ENCODE measurements at regions not wholly inside any gene's neighbourhood (a gene's known extent, or its start where the extent isn't known, plus 50 kb on each side); places are given as distances from the start of the nearest gene placed in this dataset.

GRCh38 chr10:43870968-43871439, 222.3 kb upstream of the ZNF32 start:
- Histone ChIP-seq H3K79me2 (ENCODE audit: insufficient read depth, low read length) (no peaks in the 10 kb centered on the region), H3K4me2 (replicated peaks; ENCODE audit: extremely low read depth, low read length, poor library complexity, severe bottlenecking) (no peak overlapping the region), H3K27me3 (ENCODE audit: control insufficient read depth in 2 of 2, insufficient read depth in 2 of 2, low read length in 2 of 2) (no peaks in the 10 kb centered on the region), H3K9me3 (replicated peaks in 1 of 2; ENCODE audit: control insufficient read depth in 1 of 2, insufficient read depth in 1 of 2, low read length in 2 of 2) (no peaks in the 10 kb centered on the region), H3K36me3 (replicated peaks in 1 of 2; ENCODE audit: control insufficient read depth in 1 of 2, insufficient read depth in 2 of 2, low read length in 2 of 2) (no peaks in the 10 kb centered on the region), H3K9ac (ENCODE audit: insufficient read depth, low read length, poor library complexity, severe bottlenecking) (no peak overlapping the region), H3K27ac (ENCODE audit: low read depth in 1 of 2, low read length in 2 of 2) (no peak overlapping the region), H3K4me1 (ENCODE audit: control insufficient read depth in 1 of 2, insufficient read depth in 2 of 2, low read length in 2 of 2) (no peaks in the 10 kb centered on the region), H4K20me1 (ENCODE audit: insufficient read depth, low read length) (no peaks in the 10 kb centered on the region), H3K4me3 (replicated peaks in 1 of 3; ENCODE audit: low read depth in 2 of 3, low read length in 3 of 3) (no peak overlapping the region), H2AFZ (ENCODE audit: insufficient read depth, low read depth, low read length, poor library complexity, severe bottlenecking) (no peak overlapping the region)
- H3K27ac Mint-ChIP-seq: no peak overlapping the region
- peaks cover 0 to 9% (median 2%) of the 10 kb centered on the region in 3 donors for H3K27me3 Mint-ChIP-seq (ENCODE audit: low read depth in 3 of 3)
- no peak for DNase-seq
- H3K4me1 Mint-ChIP-seq: no peaks in the 10 kb centered on the region
- no peaks in the 10 kb centered on the region for H3K9me3 Mint-ChIP-seq
- no peaks in the 10 kb centered on the region for H3K36me3 Mint-ChIP-seq
- no peak overlapping the region for H3K4me3 Mint-ChIP-seq
- WGBS (ENCODE audit: insufficient coverage): 86% methylated on average over 7 of the region's 12 CpGs
- intact Hi-C loops (cut with micrococcal nuclease): no loop called here
- TF ChIP-seq, protein P1, sequence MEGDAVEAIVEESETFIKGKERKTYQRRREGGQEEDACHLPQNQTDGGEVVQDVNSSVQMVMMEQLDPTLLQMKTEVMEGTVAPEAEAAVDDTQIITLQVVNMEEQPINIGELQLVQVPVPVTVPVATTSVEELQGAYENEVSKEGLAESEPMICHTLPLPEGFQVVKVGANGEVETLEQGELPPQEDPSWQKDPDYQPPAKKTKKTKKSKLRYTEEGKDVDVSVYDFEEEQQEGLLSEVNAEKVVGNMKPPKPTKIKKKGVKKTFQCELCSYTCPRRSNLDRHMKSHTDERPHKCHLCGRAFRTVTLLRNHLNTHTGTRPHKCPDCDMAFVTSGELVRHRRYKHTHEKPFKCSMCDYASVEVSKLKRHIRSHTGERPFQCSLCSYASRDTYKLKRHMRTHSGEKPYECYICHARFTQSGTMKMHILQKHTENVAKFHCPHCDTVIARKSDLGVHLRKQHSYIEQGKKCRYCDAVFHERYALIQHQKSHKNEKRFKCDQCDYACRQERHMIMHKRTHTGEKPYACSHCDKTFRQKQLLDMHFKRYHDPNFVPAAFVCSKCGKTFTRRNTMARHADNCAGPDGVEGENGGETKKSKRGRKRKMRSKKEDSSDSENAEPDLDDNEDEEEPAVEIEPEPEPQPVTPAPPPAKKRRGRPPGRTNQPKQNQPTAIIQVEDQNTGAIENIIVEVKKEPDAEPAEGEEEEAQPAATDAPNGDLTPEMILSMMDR (IDR thresholded peaks at IDR 0.05): no peak

- TF ChIP-seq, protein P1 (IDR thresholded peaks at IDR 0.05): no peak
- Mint-ChIP-seq H3K4me3 (no peak overlapping the region), H3K9me3 (no peaks in the 10 kb centered on the region), H3K4me1 (no peaks in the 10 kb centered on the region), H3K27me3 (ENCODE audit: low read depth in 3 of 3) (peaks cover 2 to 11% (median 5%) of the 10 kb centered on the region in 3 donors), H3K27ac (no peak overlapping the region), H3K36me3 (no peaks in the 10 kb centered on the region)
- no peaks in the 10 kb centered on the region for H3K9me3 ChIP-seq (replicated peaks in 1 of 2; ENCODE audit: control insufficient read depth in 1 of 2, insufficient read depth in 1 of 2, low read length in 2 of 2)
- WGBS (ENCODE audit: insufficient coverage): 92% methylated on average over 7 of the region's 8 CpGs
- H3K4me1 ChIP-seq (ENCODE audit: control insufficient read depth in 1 of 2, insufficient read depth in 2 of 2, low read length in 2 of 2): no peaks in the 10 kb centered on the region
- no peaks in the 10 kb centered on the region for H3K36me3 ChIP-seq (replicated peaks in 1 of 2; ENCODE audit: control insufficient read depth in 1 of 2, insufficient read depth in 2 of 2, low read length in 2 of 2)
- no peaks in the 10 kb centered on the region for H3K79me2 ChIP-seq (ENCODE audit: insufficient read depth, low read length)
- no peaks in the 10 kb centered on the region for H4K20me1 ChIP-seq (ENCODE audit: insufficient read depth, low read length)
- H2AFZ ChIP-seq (ENCODE audit: insufficient read depth, low read depth, low read length, poor library complexity, severe bottlenecking): no peak overlapping the region
- intact Hi-C loops (cut with micrococcal nuclease): no loop called here
- DNase-seq: no peak
- H3K9ac ChIP-seq (ENCODE audit: insufficient read depth, low read length, poor library complexity, severe bottlenecking): no peak overlapping the region
- no peaks in the 10 kb centered on the region for H3K27me3 ChIP-seq (ENCODE audit: control insufficient read depth in 2 of 2, insufficient read depth in 2 of 2, low read length in 2 of 2)
- H3K4me3 ChIP-seq (replicated peaks in 1 of 3; ENCODE audit: low read depth in 2 of 3, low read length in 3 of 3): no peak overlapping the region
- H3K27ac ChIP-seq (ENCODE audit: low read depth in 1 of 2, low read length in 2 of 2): no peak overlapping the region
- H3K4me2 ChIP-seq (replicated peaks; ENCODE audit: extremely low read depth, low read length, poor library complexity, severe bottlenecking): no peak overlapping the region
Measured at GRCh38 chr10:43869669-43870322, 221.1 kb upstream of the ZNF32 start.
